ENCODE measurements at regions not wholly inside any gene's neighbourhood (a gene's known extent, or its start where the extent isn't known, plus 50 kb on each side); places are given as distances from the start of the nearest gene placed in this dataset.
"Not testable (repeated sequence)": the region's sequence is repeated elsewhere in the genome, so short reads cannot be mapped to it uniquely, and the experiment has no call there.

GRCh38 chr6:115414916-115415315, 645.8 kb downstream of the FRK start:
- DNase-seq (ENCODE audit: low read depth) = not testable (repeated sequence)

- no peak for DNase-seq (ENCODE audit: low read depth)
These were observed 648.9 kb downstream of the FRK start for GRCh38 chr6:115411756-115412155.

- DNase-seq (ENCODE audit: low read depth) = no peak
These were observed 656.2 kb downstream of the FRK start for GRCh38 chr6:115404446-115404845.

GRCh38 chr6:115398607-115399006, 662.1 kb downstream of the FRK start:
- DNase-seq (ENCODE audit: low read depth) = no peak

GRCh38 chr6:115396112-115396906, 664.4 kb downstream of the FRK start:
- DNase-seq (ENCODE audit: low read depth) = no peak

- DNase-seq (ENCODE audit: low read depth) = no peak
These were observed 666.9 kb downstream of the FRK start for GRCh38 chr6:115393821-115394220.

- DNase-seq (ENCODE audit: low read depth) = no peak
These were observed 690.5 kb downstream of the FRK start for GRCh38 chr6:115370202-115370601.

- no peak for DNase-seq (ENCODE audit: low read depth)
These were observed 694.9 kb downstream of the FRK start for GRCh38 chr6:115365783-115366182.

GRCh38 chr6:115363379-115363778, 697.3 kb downstream of the FRK start:
- DNase-seq (ENCODE audit: low read depth) = no peak

- no peak for DNase-seq (ENCODE audit: low read depth)
These were observed 698.5 kb downstream of the FRK start for GRCh38 chr6:115362234-115362633.

GRCh38 chr6:115360602-115361325, 699.9 kb downstream of the FRK start:
- no peak for DNase-seq (ENCODE audit: low read depth)

GRCh38 chr6:115358616-115359015, 702.1 kb downstream of the FRK start:
- no peak for DNase-seq (ENCODE audit: low read depth)

- DNase-seq (ENCODE audit: low read depth) = no peak
These were observed 704.3 kb downstream of the FRK start for GRCh38 chr6:115356371-115356770.

GRCh38 chr6:115323001-115323400, 737.7 kb downstream of the FRK start:
- no peak for DNase-seq (ENCODE audit: low read depth)

GRCh38 chr6:115319823-115320222, 740.9 kb downstream of the FRK start:
- DNase-seq (ENCODE audit: low read depth) = no peak

- DNase-seq (ENCODE audit: low read depth) = no peak
These were observed 750.5 kb downstream of the FRK start for GRCh38 chr6:115310156-115310555.

GRCh38 chr6:115302731-115303130, 758.0 kb downstream of the FRK start:
- DNase-seq (ENCODE audit: low read depth) = no peak

GRCh38 chr6:115287467-115287866, 773.2 kb downstream of the FRK start:
- no peak for DNase-seq (ENCODE audit: low read depth)

- no peak for DNase-seq (ENCODE audit: low read depth)
These were observed 783.7 kb downstream of the FRK start for GRCh38 chr6:115276881-115277565.

- DNase-seq (ENCODE audit: low read depth) = no peak
These were observed 788.4 kb downstream of the FRK start for GRCh38 chr6:115272311-115272710.

- no peak for DNase-seq (ENCODE audit: low read depth)
These were observed 789.3 kb downstream of the FRK start for GRCh38 chr6:115271434-115271833.

- no peak for DNase-seq (ENCODE audit: low read depth)
These were observed 789.7 kb downstream of the FRK start for GRCh38 chr6:115270953-115271352.

- no peak for DNase-seq (ENCODE audit: low read depth)
These were observed 819.3 kb downstream of the FRK start for GRCh38 chr6:115241373-115241772.

All from EH (cell line).